ENCODE measurements at regions not wholly inside any gene's neighbourhood (a gene's known extent, or its start where the extent isn't known, plus 50 kb on each side); places are given as distances from the start of the nearest gene placed in this dataset.

DNA sequence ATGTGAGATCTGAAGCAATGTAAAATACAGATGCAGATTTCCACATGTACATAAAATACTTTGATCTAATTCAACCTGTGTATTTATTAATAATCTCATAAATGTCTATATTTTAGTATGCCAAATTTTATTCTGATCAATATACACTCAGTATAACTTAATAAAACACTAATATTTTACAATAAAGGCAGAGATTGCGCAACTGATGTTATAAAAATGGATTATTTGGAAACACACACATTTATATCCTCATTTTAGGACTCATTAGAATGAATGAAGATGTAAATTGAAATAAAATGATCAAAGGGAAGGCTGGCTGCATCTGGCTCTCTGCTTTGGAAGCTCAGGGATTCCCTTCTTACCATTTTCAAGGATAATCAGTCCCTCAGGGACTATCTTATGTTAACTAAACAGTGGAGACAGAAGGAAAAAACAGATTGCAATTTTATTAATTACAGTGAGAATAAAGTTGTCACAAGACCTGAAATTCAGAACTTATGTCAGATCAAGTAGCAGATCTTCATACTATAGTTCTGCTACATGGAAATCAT lies 900.9 kb upstream of the EPHA5 start:
- H3K4me3 ChIP-seq, result no peak overlapping the region
- no peak for DNase-seq (ENCODE audit: extremely low spot score)
- no peaks in the 10 kb centered on the region for H3K9me3 ChIP-seq
- intact Hi-C loops (cut with DNase I), result no loop called here
- no peak overlapping the region for H3K27ac ChIP-seq (replicated peaks in 1 of 4)
- no peaks in the 10 kb centered on the region for H3K27me3 ChIP-seq
- H3K36me3 ChIP-seq, result no peaks in the 10 kb centered on the region
- no peak for TF ChIP-seq EP300 (IDR thresholded peaks at IDR 0.05)
- TF ChIP-seq, protein P1, sequence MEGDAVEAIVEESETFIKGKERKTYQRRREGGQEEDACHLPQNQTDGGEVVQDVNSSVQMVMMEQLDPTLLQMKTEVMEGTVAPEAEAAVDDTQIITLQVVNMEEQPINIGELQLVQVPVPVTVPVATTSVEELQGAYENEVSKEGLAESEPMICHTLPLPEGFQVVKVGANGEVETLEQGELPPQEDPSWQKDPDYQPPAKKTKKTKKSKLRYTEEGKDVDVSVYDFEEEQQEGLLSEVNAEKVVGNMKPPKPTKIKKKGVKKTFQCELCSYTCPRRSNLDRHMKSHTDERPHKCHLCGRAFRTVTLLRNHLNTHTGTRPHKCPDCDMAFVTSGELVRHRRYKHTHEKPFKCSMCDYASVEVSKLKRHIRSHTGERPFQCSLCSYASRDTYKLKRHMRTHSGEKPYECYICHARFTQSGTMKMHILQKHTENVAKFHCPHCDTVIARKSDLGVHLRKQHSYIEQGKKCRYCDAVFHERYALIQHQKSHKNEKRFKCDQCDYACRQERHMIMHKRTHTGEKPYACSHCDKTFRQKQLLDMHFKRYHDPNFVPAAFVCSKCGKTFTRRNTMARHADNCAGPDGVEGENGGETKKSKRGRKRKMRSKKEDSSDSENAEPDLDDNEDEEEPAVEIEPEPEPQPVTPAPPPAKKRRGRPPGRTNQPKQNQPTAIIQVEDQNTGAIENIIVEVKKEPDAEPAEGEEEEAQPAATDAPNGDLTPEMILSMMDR (IDR thresholded peaks at IDR 0.05), result no peak
- H3K4me1 ChIP-seq, result peaks cover 0 to 11% (median 0%) of the 10 kb centered on the region in 4 donors
- WGBS, result 90% methylated on average over 1 of the region's 1 CpG

DNA sequence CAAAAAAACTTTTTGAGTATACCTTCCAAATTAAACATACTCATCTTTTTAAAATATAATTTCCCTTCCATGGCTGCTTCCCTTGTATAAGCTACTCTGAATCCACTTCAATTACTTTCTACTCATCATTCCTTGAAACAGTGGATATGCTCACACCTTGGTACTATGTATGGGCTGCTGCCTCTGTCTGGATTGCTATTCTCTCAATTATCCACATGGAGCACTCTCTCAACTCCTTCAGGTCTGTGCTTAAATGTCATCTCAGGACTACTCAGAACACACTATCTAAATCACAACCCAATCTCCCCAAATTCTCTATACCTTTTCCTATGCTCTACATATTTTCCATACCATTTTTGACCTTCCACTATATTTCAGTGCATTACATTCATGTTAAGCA lies 898.9 kb upstream of the EPHA5 start:
- no peak for DNase-seq (ENCODE audit: extremely low spot score)
- H3K4me1 ChIP-seq, result peaks cover 0 to 12% (median 0%) of the 10 kb centered on the region in 4 donors
- TF ChIP-seq POLR2A (IDR thresholded peaks at IDR 0.05; ENCODE audit: low read depth) (no peak), POLR2AphosphoS5 (IDR thresholded peaks at IDR 0.05) (no peak), EP300 (IDR thresholded peaks at IDR 0.05) (no peak)
- TF ChIP-seq, protein P1 (IDR thresholded peaks at IDR 0.05), result no peak
- H3K27me3 ChIP-seq, result no peaks in the 10 kb centered on the region
- intact Hi-C loops (cut with DNase I), result no loop called here
- H3K4me3 ChIP-seq, result no peak overlapping the region
- no peaks in the 10 kb centered on the region for H3K9me3 ChIP-seq
- H3K27ac ChIP-seq (replicated peaks in 1 of 4), result no peak overlapping the region
- H3K36me3 ChIP-seq, result no peaks in the 10 kb centered on the region

DNA sequence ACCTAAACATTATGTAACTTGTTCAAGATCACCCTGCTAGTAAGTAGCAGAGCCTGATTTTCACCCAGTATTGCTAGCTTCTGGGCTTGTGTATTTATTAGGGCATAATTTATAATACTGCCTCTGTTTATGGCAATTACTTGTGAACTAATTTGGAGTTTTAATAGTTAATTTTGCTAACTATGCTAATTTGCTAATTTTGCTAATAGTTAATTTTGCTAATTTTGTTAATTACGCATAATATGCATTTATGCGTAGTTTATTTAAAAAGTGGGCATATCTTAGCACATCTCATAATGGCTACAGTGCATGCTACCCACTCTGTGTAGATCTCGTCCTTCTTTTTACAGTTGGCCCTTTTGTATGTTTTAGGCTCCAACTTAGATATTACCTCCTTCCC lies 898.1 kb upstream of the EPHA5 start:
- Histone ChIP-seq H3K4me1 (peaks cover 0 to 12% (median 0%) of the 10 kb centered on the region in 4 donors), H3K27me3 (no peaks in the 10 kb centered on the region), H3K9me3 (no peaks in the 10 kb centered on the region), H3K27ac (replicated peaks in 1 of 4) (no peak overlapping the region), H3K4me3 (no peak overlapping the region), H3K36me3 (no peaks in the 10 kb centered on the region)
- intact Hi-C loops (cut with DNase I), result no loop called here
- TF ChIP-seq, protein P1 (IDR thresholded peaks at IDR 0.05), result no peak
- TF ChIP-seq POLR2A (IDR thresholded peaks at IDR 0.05; ENCODE audit: low read depth) (no peak), EP300 (IDR thresholded peaks at IDR 0.05) (no peak), POLR2AphosphoS5 (IDR thresholded peaks at IDR 0.05) (no peak)
- DNase-seq (ENCODE audit: extremely low spot score), result no peak
- WGBS, result 91% methylated on average over 3 of the region's 3 CpGs

DNA sequence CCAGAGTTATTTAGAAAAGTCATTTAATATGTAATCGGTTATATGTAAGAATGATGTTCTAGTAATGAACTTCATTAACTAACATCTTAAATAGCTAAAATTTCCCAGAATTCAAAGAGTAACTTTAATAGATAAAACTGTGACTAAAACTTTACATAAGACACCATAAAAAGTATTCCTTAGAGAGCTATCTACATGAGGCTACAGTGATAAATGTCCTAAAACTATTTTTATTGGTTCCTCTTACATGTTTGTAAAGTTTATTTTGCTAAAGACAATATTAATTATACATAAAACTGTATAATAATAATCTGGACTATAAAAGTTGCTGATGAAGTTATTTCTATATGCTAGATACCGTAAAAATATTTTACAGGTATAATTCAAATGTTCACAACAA lies 897.7 kb upstream of the EPHA5 start:
- Histone ChIP-seq H3K4me3 (no peak overlapping the region), H3K36me3 (no peaks in the 10 kb centered on the region), H3K9me3 (no peaks in the 10 kb centered on the region), H3K27ac (replicated peaks in 1 of 4) (no peak overlapping the region), H3K27me3 (no peaks in the 10 kb centered on the region), H3K4me1 (peaks cover 0 to 10% (median 0%) of the 10 kb centered on the region in 4 donors)
- intact Hi-C loops (cut with DNase I), result no loop called here
- no peak for DNase-seq (ENCODE audit: extremely low spot score)
- TF ChIP-seq POLR2A (IDR thresholded peaks at IDR 0.05; ENCODE audit: low read depth), result no peak
- TF ChIP-seq, protein P1 (IDR thresholded peaks at IDR 0.05), result no peak
- no peak for TF ChIP-seq POLR2AphosphoS5 (IDR thresholded peaks at IDR 0.05)
- TF ChIP-seq EP300 (IDR thresholded peaks at IDR 0.05), result no peak
- WGBS, result 86% methylated on average over 2 of the region's 2 CpGs

DNA sequence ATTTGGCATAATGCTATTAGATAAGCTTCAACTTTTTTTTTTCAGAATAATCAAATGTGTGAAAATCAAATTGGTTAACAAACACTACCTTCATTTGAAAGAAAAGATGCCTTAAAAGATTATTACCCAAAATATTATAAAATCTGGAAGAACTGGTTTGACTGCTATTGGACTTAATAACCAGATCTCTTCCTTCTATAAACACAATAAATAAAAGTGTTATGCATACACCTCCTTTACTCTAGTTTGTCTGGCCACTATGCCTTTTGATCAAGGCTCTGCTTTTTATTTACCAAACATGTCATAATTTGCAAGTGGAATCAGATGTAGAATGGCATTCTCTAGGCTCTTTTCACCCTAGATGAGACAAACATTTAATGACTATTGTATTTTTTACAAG lies 897.3 kb upstream of the EPHA5 start:
- intact Hi-C loops (cut with DNase I), result no loop called here

More for the DNA sequence above, 897.3 kb upstream of the EPHA5 start:
- Histone ChIP-seq H3K27me3 (no peaks in the 10 kb centered on the region), H3K9me3 (no peaks in the 10 kb centered on the region), H3K4me3 (no peak overlapping the region), H3K4me1 (peaks cover 0 to 6% (median 0%) of the 10 kb centered on the region in 4 donors), H3K27ac (replicated peaks in 1 of 4) (no peak overlapping the region), H3K36me3 (no peaks in the 10 kb centered on the region)
- TF ChIP-seq POLR2AphosphoS5 (IDR thresholded peaks at IDR 0.05) (no peak), EP300 (IDR thresholded peaks at IDR 0.05) (no peak), POLR2A (IDR thresholded peaks at IDR 0.05; ENCODE audit: low read depth) (no peak)
- TF ChIP-seq, protein P1 (IDR thresholded peaks at IDR 0.05), result no peak
- DNase-seq (ENCODE audit: extremely low spot score), result no peak

Data from esophagus muscularis mucosa (tissue), 4 donors.